Astrocyte of the cerebellum (primary cell): ENCODE measurements at regions not wholly inside any gene's neighbourhood (a gene's known extent, or its start where the extent isn't known, plus 50 kb on each side); places are given as distances from the start of the nearest gene placed in this dataset.

Source experiments
- DNase-seq: peaks from one replicate; pipeline ENCODE4 v3.0.0-alpha.2; 2011; ENCODE audit warnings: low read depth
- H3K4me3 ChIP-seq: 2 replicates; pipeline ENCODE4 v1.5.1; 2011; ENCODE audit warnings: mild to moderate bottlenecking, low read depth, low read length, moderate library complexity
- in situ Hi-C: cut with HindIII; loops from 2 replicates; pipeline ENCODE4 v1.10.0; 2017; ENCODE audit warnings: low sequenced_read_pairs
- TF ChIP-seq, protein P1 (sequence below): IDR thresholded peaks from 2 replicates; pipeline ENCODE4 v1.5.1; 2012; ENCODE audit warnings: low read length, low read depth, moderate library complexity, mild to moderate bottlenecking; ENCODE audit errors: missing control alignments

DNA sequence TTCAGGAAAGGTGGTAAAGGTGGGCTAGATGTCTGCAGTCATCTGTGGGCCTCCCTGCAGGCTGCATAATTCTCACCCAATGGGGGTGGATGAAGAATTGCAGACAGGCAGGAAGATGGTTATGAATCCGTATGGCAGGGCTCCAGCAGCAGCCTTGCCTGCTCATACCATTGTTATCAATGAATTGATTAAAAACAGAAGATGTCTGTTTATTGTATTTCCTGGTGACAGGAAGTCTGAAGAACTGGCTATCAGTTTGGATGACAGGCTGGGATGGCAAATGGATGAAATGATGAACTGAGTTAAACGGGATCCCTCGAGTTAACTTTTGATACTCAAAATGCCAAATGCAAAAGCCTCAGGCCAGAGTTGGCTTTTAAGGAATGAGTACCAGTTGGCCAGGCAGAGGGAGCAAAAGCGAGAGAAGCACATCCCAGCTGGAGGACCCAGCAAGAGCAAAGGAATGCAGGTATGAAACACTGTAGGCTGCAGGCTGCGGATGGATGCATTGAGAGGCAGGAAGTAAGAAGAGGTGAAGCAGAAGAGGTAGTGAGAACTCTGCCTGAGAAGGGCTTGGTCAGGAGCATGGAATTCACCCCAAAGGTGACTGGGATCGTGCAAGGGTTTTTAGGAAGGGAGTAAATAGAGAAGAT lies 550.0 kb upstream of the TBX3 start:
- H3K4me3 ChIP-seq: no peak overlapping the region
- TF ChIP-seq, protein P1, sequence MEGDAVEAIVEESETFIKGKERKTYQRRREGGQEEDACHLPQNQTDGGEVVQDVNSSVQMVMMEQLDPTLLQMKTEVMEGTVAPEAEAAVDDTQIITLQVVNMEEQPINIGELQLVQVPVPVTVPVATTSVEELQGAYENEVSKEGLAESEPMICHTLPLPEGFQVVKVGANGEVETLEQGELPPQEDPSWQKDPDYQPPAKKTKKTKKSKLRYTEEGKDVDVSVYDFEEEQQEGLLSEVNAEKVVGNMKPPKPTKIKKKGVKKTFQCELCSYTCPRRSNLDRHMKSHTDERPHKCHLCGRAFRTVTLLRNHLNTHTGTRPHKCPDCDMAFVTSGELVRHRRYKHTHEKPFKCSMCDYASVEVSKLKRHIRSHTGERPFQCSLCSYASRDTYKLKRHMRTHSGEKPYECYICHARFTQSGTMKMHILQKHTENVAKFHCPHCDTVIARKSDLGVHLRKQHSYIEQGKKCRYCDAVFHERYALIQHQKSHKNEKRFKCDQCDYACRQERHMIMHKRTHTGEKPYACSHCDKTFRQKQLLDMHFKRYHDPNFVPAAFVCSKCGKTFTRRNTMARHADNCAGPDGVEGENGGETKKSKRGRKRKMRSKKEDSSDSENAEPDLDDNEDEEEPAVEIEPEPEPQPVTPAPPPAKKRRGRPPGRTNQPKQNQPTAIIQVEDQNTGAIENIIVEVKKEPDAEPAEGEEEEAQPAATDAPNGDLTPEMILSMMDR: no peak
- DNase-seq: no peak
- in situ Hi-C loops: no loop called here

DNA sequence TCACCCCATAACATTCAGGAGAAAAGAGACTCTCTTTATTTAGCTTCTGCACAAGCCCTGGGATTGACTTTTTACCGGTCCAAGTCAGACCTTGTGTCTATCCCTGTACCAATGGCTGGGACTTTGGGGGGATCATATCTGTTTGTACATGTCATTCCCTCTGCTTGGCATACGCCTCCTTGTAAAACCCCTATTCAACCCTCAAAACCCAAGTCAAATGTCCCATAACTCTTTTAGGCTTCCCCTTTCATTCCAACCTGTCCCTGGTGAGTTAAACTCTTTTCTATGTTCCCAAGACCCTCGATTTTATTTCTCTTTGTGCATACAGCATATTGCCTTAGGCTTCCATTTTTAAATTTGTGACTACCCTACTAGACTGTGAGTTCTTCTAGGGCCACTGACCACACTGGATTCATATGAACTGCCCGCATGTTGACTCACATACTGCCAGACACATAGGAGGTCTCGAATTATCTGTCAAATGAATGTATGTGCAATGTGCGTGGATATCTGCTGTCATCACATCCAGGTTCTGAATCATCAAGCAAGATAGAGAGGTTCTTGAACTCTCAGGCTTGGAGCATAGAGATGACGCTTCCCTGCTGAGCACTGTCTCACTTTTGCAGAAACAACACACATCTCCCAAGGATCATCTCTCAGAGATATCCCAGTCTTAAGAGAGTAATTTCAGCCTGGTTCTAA lies 548.6 kb upstream of the TBX3 start:
- in situ Hi-C loops: no loop called here
- TF ChIP-seq, protein P1: no peak
- DNase-seq: no peak
- no peak overlapping the region for H3K4me3 ChIP-seq

DNA sequence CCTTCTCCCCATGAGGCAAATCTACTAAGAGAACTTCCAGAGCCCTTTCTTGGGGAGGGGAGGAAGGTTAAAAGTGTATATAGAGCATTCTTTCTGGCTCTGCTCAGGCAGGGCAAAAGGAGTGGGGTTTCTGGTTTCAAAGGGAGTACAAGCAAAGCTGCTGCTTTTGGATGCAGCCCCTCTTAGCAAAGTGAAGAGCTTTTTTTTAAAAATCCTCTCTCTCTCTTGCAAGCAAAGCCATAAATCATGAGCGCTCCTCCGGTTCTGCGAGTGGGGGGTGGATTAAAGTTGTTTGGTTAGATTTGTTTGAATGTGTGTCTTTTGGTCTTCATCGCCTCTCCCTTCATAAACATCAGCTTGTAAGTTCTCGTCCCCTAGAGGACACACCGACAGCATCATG lies 546.6 kb upstream of the TBX3 start:
- DNase-seq: no peak
- TF ChIP-seq, protein P1: no peak
- no peak overlapping the region for H3K4me3 ChIP-seq
- in situ Hi-C loops: no loop called here

DNA sequence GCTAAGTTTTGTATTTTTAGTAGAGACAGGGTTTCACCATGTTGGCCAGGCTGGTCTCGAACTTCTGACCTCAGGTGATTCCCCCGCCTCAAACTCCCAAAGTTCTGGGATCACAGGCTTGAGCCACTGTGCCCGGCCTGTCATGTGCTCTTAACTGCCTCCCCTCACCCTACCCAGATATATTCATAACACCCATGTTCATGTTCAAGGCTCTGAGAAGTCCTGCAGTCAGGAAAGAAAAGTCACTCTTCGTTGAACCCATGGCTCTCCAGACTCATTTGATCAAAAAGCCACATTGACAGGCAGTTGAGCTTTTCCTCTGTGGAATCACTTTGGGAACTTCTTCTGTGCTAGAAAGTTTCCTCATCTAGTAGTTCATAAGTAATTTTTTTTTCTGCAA lies 545.5 kb upstream of the TBX3 start:
- in situ Hi-C loops: no loop called here
- TF ChIP-seq, protein P1: no peak
- H3K4me3 ChIP-seq: no peak overlapping the region
- no peak for DNase-seq

DNA sequence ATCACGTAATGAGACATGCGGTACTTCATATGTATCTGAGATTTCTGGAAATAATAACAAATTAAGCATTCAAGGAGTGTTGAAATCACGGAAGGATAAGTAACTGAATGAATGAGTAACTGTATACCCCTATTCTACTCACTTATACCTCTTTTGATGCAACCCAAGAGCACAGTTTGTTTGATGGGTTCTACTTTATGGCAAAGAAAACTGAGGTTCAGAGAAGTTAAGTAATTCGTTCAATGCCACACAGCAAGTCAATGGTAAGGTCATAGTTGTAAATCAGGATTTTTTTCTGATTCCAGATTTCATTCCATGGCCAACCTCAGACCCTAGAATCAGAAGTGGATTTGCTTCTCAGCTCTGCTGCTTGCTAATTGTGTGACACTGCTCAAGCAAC lies 544.5 kb upstream of the TBX3 start:
- in situ Hi-C loops: no loop called here
- H3K4me3 ChIP-seq: no peak overlapping the region
- TF ChIP-seq, protein P1: no peak
- no peak for DNase-seq

DNA sequence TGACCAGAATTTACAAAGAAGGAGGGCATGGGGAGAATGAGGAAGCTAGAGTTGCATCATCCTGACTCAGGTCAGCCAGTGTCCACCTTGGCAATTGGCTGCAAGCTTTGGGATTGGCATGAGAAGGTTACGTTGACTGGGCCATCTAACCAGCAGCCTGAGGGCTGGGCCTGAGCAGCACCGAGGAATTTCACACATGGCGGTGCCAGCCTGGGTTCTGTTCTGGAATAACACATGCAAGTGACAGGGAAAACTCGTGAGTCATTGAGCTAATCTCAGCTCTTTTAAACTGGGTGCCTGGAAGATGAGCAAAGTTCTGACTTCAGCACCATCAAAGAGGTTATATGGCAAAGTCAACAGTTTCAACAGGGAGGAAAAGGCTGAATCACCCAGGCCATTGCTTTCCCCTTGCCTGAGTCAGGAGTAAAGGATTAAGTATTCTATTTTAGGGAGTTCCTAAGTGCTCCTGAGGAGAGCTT lies 543.2 kb upstream of the TBX3 start:
- no peak overlapping the region for H3K4me3 ChIP-seq
- in situ Hi-C loops: no loop called here
- DNase-seq: no peak
- TF ChIP-seq, protein P1: no peak
